Activated T-helper 1 cell treated with anti-CD3 and anti-CD28 coated beads, Interleukin-12 subunit alpha, Interleukin-12 subunit beta, Interleukin-2, Interleukin-4 antibody, amounts not matched to agents 30 ng/mL and 10 ng/mL and 1 ng/mL, durations not matched to agents 14 hours and 24 hours and 36 hours (primary cell): ENCODE measurements at regions not wholly inside any gene's neighbourhood (a gene's known extent, or its start where the extent isn't known, plus 50 kb on each side); places are given as distances from the start of the nearest gene placed in this dataset.

ENCODE experiments used
- DNase-seq: peaks from one replicate; pipeline ENCODE4 v3.0.0; 2021; ENCODE audit warnings: low spot score
- H3K27ac Mint-ChIP-seq: one replicate; pipeline ENCODE4 v1.8.0; 2021; ENCODE audit warnings: mild to moderate bottlenecking, mixed read lengths
- H3K27me3 Mint-ChIP-seq: one replicate; pipeline ENCODE4 v1.8.0; 2022; ENCODE audit warnings: mild to moderate bottlenecking, moderate library complexity, mixed read lengths; ENCODE audit not compliant: insufficient read depth
- H3K36me3 Mint-ChIP-seq: one replicate; pipeline ENCODE4 v1.8.0; 2021; ENCODE audit warnings: low read depth, mixed read lengths
- H3K4me1 Mint-ChIP-seq: one replicate; pipeline ENCODE4 v1.8.0; 2021; ENCODE audit warnings: low read depth, mixed read lengths
- H3K4me3 Mint-ChIP-seq: one replicate; pipeline ENCODE4 v1.8.0; 2021; ENCODE audit warnings: mild to moderate bottlenecking, moderate library complexity, mixed read lengths
- H3K9me3 Mint-ChIP-seq: one replicate; pipeline ENCODE4 v1.8.0; 2021; ENCODE audit warnings: mixed read lengths
- intact Hi-C: fragments of 100-400 bp; cut with micrococcal nuclease; formaldehyde crosslinking; loops from one replicate; pipeline ENCODE4 v1.15.1; 2024

DNA sequence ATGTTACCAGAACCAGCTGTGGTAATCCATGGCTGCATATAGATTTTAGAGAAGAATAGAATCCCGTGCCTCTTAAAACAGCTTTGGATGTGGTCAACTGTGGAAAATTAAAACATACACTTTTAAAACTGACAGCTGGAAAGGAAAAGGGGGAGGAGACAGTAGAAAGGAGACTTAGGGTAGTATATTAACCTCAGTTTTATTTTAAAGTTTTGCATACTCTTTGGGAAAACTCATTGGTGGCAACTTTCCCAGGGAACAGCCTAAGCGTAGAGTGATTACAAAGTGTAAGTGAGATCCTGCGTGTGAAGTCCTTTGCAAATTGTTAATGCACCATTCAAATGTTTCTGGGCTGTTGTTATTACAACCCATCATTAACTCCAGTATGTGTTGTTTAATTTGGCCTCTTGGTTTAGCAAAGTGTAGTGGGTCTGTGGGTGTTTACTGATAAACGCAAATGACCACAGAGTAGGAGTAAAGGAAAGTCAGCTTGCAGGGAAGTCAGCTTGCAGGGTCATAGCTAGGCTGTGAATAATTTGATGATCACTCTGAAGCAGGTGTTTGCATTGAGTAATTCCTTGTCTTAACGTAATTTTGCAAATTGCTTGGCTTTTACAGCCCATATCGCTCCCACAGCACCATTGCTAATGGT is 88.0 kb upstream of the DBX1 start:
- Mint-ChIP-seq H3K36me3 (no peaks in the 10 kb centered on the region), H3K9me3 (no peaks in the 10 kb centered on the region), H3K27me3 (peaks cover 8% of the 10 kb centered on the region), H3K27ac (no peak overlapping the region), H3K4me3 (no peak overlapping the region), H3K4me1 (no peaks in the 10 kb centered on the region)
- intact Hi-C loops: loop anchor here (10.0 kb wide), 1 partner anchor 107 kb away; no protein-coding TSS in a partner anchor
- no peak for DNase-seq

DNA sequence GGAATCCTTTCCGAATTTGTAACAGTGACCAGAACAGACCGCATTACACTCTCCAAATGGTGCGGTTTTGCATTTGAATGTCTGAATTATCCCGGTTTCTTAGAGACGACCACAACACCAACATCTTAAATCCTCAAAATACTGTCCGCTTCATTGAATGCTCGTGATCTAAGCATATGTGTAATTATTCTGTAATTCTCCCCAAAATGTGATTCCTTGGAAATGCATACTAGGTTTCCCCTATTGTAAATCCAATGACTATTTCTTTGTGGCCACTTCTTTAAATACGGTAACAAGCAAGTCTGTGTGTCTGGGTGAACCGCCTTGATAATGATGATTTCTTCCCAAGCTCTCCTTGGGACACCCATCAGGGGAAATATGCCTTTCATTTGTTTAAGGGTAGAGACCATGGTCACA is 87.3 kb upstream of the DBX1 start:
- H3K27ac Mint-ChIP-seq: no peak overlapping the region
- H3K36me3 Mint-ChIP-seq: no peaks in the 10 kb centered on the region
- intact Hi-C loops: loop anchor here (10.0 kb wide), 1 partner anchor 107 kb away; no protein-coding TSS in a partner anchor
- no peak overlapping the region for H3K4me3 Mint-ChIP-seq
- H3K27me3 Mint-ChIP-seq: peaks cover 8% of the 10 kb centered on the region
- DNase-seq: no peak
- no peaks in the 10 kb centered on the region for H3K9me3 Mint-ChIP-seq
- H3K4me1 Mint-ChIP-seq: no peaks in the 10 kb centered on the region

DNA sequence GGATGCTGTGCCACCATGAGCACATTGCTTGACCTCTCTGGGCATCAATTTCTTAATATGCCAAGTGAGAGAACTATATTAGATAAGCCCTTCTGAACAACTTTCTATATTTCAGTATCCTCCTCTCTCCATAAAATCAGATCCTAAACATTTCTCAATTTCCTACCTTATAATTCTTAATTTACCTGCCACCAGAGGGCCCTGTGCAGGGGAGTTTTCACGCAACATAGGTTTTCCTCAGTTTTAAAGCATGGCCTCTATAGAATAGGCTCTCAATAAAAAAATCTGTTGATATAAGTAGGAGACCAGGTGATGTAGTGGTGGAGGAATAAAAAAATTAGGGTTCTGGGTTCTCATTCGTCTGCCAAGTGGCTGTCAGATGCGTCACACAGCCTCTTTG is 83.7 kb upstream of the DBX1 start:
- Mint-ChIP-seq H3K4me3 (no peak overlapping the region), H3K27ac (no peak overlapping the region), H3K36me3 (no peaks in the 10 kb centered on the region), H3K27me3 (peaks cover 9% of the 10 kb centered on the region), H3K4me1 (no peaks in the 10 kb centered on the region), H3K9me3 (no peaks in the 10 kb centered on the region)
- intact Hi-C loops: loop anchor here (10.0 kb wide), 1 partner anchor 111 kb away; no protein-coding TSS in a partner anchor
- no peak for DNase-seq

DNA sequence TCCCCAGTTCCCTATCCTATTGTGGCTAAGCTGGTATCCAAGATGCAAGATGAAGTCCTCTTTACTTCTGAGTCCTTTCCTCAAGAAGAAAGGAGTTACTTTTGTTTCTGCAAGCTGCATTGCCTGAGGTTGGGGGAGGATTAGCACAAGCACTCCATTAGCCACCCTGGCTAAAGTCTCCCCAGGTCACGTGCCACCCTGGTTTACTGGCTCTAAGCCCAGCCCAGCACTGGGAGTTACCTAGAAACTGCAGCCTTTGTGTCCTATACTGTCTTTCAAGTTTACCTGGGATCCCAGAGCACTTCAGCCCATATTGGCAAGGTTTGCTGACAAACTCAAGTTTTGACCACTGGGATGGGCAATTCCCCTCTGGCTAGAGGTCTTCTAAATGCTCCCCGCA is 78.4 kb upstream of the DBX1 start:
- DNase-seq: no peak
- Mint-ChIP-seq H3K4me1 (no peaks in the 10 kb centered on the region), H3K4me3 (no peak overlapping the region), H3K9me3 (peaks cover 11% of the 10 kb centered on the region), H3K36me3 (no peaks in the 10 kb centered on the region), H3K27me3 (peaks cover 3% of the 10 kb centered on the region), H3K27ac (no peak overlapping the region)
- intact Hi-C loops: no loop called here

DNA sequence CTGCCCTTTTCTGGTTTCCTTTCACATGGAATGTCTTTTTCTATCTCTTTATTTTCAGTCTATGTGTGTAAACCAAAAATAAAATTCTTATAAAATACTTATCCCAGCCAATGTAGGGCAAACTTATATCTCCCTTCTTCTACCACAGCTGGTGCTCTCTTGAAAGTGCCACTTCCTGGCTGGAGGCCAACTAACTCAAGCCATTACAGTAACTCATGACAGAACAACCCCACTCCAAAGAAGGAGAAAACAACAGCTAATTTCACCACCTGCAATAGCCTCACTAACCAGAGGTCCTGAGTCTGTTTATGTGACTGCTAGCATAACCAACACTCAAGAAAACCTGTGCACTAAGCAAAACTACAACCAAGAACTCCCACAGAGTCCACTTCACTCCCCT is 74.9 kb upstream of the DBX1 start:
- no peak for DNase-seq
- Mint-ChIP-seq H3K4me3 (no peak overlapping the region), H3K9me3 (peaks cover 13% of the 10 kb centered on the region), H3K27ac (no peak overlapping the region), H3K36me3 (no peaks in the 10 kb centered on the region), H3K27me3 (no peaks in the 10 kb centered on the region), H3K4me1 (no peaks in the 10 kb centered on the region)
- intact Hi-C loops: no loop called here

DNA sequence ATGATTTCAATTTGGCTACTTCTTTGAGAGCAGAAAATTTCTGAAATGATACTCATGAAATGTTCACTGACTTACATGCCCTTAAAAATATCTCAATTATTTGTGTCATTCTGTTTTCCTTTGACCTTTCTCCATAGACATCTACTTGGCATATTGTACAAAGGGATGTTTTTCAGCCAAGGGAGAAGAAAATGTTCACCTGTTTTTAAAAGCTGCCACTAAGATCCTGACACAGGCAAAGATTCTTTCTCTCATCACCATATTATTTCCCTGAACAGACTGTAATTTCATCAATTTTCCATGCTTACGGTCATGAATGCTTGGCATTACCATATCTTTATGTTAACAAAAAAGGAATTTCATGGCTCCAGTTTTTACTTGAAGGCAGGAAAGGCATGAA is 67.4 kb upstream of the DBX1 start:
- intact Hi-C loops: no loop called here
- Mint-ChIP-seq H3K9me3 (peaks cover 8% of the 10 kb centered on the region), H3K36me3 (no peaks in the 10 kb centered on the region), H3K27ac (no peak overlapping the region), H3K27me3 (peaks cover 1% of the 10 kb centered on the region), H3K4me1 (no peaks in the 10 kb centered on the region), H3K4me3 (no peak overlapping the region)
- DNase-seq: no peak

DNA sequence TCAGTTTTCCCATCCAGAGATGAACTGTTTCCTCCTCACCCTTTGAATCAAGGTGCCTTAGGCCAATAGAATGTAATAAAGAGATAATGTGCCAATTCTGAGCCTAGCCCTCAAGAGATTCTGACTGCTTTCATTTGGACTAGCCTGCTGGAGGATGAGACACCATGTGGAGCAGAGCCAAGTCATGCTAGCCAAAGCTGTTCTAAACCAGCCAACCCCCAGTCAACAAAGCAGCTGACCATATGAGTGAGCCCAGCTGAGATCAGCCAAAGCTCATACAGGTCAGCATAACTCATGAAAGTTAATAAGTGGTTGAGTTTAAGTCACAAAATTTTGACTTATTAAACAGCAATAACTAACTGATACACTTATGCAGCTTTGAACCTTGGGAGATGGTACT is 66.7 kb upstream of the DBX1 start:
- no peak for DNase-seq
- no peaks in the 10 kb centered on the region for H3K36me3 Mint-ChIP-seq
- no peaks in the 10 kb centered on the region for H3K4me1 Mint-ChIP-seq
- H3K4me3 Mint-ChIP-seq: no peak overlapping the region
- H3K27me3 Mint-ChIP-seq: peaks cover 1% of the 10 kb centered on the region
- intact Hi-C loops: no loop called here
- H3K9me3 Mint-ChIP-seq: peaks cover 8% of the 10 kb centered on the region
- H3K27ac Mint-ChIP-seq: no peak overlapping the region

DNA sequence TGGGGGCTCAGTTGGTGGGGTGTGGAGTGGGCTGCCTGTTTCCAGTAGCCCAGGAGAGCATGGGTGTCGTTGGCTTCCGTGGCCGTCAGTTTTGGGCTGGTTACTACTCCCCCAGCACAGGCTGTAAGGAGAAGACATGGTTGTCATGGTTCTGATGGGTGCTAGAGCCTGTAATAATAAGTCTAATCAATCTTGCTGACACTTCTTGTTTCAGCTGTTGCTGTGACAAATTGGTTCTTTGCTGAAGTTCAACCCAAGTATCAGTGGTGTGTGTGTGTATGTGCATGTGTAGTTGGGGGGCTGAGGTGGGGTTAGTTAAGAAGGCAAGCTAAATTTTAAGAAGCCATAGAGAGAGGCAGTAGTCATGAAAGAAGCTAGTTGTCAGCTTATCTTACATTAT is 61.3 kb upstream of the DBX1 start:
- H3K4me1 Mint-ChIP-seq: no peaks in the 10 kb centered on the region
- peaks cover 1% of the 10 kb centered on the region for H3K27me3 Mint-ChIP-seq
- intact Hi-C loops: no loop called here

DNA sequence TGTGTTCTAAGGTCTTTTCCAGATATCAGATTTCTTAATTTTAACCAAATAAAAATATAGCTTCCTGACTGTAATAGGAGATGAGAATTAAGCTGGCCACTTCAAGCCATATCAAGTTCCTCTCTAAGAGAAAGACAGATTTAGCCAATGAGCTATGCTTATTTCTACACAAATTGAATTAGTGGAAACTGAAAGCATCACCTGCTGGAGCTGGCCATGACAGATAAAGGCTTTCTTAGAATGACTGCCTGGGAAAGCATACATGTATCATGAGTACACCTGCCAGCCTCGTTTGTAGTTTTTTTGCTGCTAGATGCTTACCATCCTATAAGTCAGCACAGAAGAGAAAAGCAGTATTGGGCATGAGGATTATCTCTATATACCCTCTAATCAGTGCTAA is 53.5 kb upstream of the DBX1 start:
- no peak overlapping the region for H3K27ac Mint-ChIP-seq
- H3K9me3 Mint-ChIP-seq: no peaks in the 10 kb centered on the region
- H3K36me3 Mint-ChIP-seq: no peaks in the 10 kb centered on the region
- no peak overlapping the region for H3K4me3 Mint-ChIP-seq
- no peaks in the 10 kb centered on the region for H3K4me1 Mint-ChIP-seq
- H3K27me3 Mint-ChIP-seq: peaks cover 18% of the 10 kb centered on the region
- intact Hi-C loops: no loop called here
- no peak for DNase-seq

More for the DNA sequence above, 61.3 kb upstream of the DBX1 start:
- no peak overlapping the region for H3K27ac Mint-ChIP-seq
- H3K36me3 Mint-ChIP-seq: no peaks in the 10 kb centered on the region
- H3K9me3 Mint-ChIP-seq: no peaks in the 10 kb centered on the region
- H3K4me3 Mint-ChIP-seq: no peak overlapping the region
- no peak for DNase-seq

DNA sequence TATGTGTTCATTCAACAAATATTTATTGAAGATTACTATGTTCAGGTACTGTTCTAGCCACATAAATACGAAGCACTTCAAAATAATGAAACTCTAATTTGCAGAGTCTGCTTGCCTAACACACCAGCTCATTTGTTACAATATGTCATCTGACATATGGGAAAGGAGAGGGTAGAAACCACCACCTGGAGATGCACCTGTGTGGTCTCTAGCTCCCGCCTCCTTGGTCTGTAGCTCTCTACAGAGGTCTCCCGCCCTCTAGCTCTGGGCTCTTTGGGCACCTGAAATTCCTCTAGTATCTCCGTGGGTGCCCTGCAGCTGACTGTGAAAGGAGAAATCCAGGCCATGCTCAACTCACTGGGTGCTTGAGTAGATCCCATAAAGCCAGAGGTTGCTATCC is 51.4 kb upstream of the DBX1 start:
- Mint-ChIP-seq H3K27me3 (peaks cover 31% of the 10 kb centered on the region), H3K4me3 (no peak overlapping the region), H3K4me1 (no peaks in the 10 kb centered on the region), H3K9me3 (no peaks in the 10 kb centered on the region), H3K27ac (no peak overlapping the region), H3K36me3 (no peaks in the 10 kb centered on the region)
- intact Hi-C loops: no loop called here
- no peak for DNase-seq
